IMR-90 (cell line): ENCODE measurements at regions not wholly inside any gene's neighbourhood (a gene's known extent, or its start where the extent isn't known, plus 50 kb on each side); places are given as distances from the start of the nearest gene placed in this dataset.
"Not testable (repeated sequence)": the region's sequence is repeated elsewhere in the genome, so short reads cannot be mapped to it uniquely, and the experiment has no call there.

Source experiments
- ATAC-seq: fragments of 200-7000 bp; cut with Tn5 transposase; 2 replicates; pipeline ENCODE4 v1.9.1; 2020; ENCODE audit warnings: low read depth, mild to moderate bottlenecking, moderate library complexity
- BruUV-seq: library from RNA; stranded (reverse); fragments of 400-500 nt; replicated peaks from 2 replicates; lab custom pipeline; 2021; lab: Mats Ljungman, UMichigan
- CTCF ChIA-PET: fragments of 300-600 bp; formaldehyde crosslinking; extraction: SDS; loops from one replicate; lab custom pipeline; 2021; ENCODE audit warnings: antibody characterized with exemption; lab: Yijun Ruan, JAX
- POLR2A ChIA-PET: fragments of 300-600 bp; sonication (Branson Sonifier 250); formaldehyde crosslinking; loops from one replicate; lab custom pipeline; 2022; ENCODE audit warnings: antibody characterized with exemption; ENCODE audit not compliant: unreplicated experiment; lab: Charles Lee
- DNase-seq: peaks from one replicate; pipeline ENCODE4 v3.0.0; 2013
- H2AFZ ChIP-seq: replicated peaks from 2 replicates; pipeline ENCODE3; 2013; ENCODE audit warnings: low read length, mild to moderate bottlenecking; ENCODE audit not compliant: poor library complexity
- H2AK5ac ChIP-seq: 2 replicates; pipeline ENCODE4 v1.6.1; 2013; ENCODE audit warnings: low read depth, low read length, inconsistent platforms
- H2AK9ac ChIP-seq: replicated peaks from 2 replicates; pipeline ENCODE3; 2013; ENCODE audit warnings: mild to moderate bottlenecking, low read depth, low read length, moderate library complexity; ENCODE audit not compliant: poor library complexity
- H2BK120ac ChIP-seq: 2 replicates; pipeline ENCODE4 v1.6.1; 2013; ENCODE audit warnings: low read depth, low read length, inconsistent platforms
- H2BK15ac ChIP-seq: 3 replicates; pipeline ENCODE4 v1.6.1; 2013; ENCODE audit warnings: low read depth, low read length, inconsistent platforms
- H2BK20ac ChIP-seq: 2 replicates; pipeline ENCODE4 v1.6.1; 2013; ENCODE audit warnings: low read depth, mild to moderate bottlenecking, inconsistent platforms, low read length, moderate library complexity
- H2BK5ac ChIP-seq: 2 replicates; pipeline ENCODE4 v1.6.1; 2013; ENCODE audit warnings: mild to moderate bottlenecking, low read depth, low read length, inconsistent platforms; ENCODE audit not compliant: poor library complexity, severe bottlenecking
- H3K14ac ChIP-seq: replicated peaks from 2 replicates; pipeline ENCODE4 v1.6.1; 2013; ENCODE audit warnings: low read depth, low read length, inconsistent platforms
- H3K18ac ChIP-seq: 2 replicates; pipeline ENCODE4 v1.6.1; 2013; ENCODE audit warnings: low read depth, low read length, control low read depth
- H3K23ac ChIP-seq: 2 replicates; pipeline ENCODE4 v1.6.1; 2013; ENCODE audit warnings: low read depth, low read length, inconsistent platforms
- H3K27ac ChIP-seq: 2 replicates; pipeline ENCODE4 v1.5.1; 2013; ENCODE audit warnings: mild to moderate bottlenecking, control low read depth, low read length; ENCODE audit not compliant: insufficient read depth
- H3K27me3 ChIP-seq: 2 replicates; pipeline ENCODE4 v1.6.1; 2013; ENCODE audit warnings: low read length; ENCODE audit not compliant: control insufficient read depth, insufficient read depth
- H3K36me3 ChIP-seq: 2 replicates; pipeline ENCODE4 v1.6.1; 2013; ENCODE audit warnings: low read length, mixed read lengths; ENCODE audit not compliant: control insufficient read depth, insufficient read depth
- H3K4ac ChIP-seq: 2 replicates; pipeline ENCODE4 v1.6.1; 2013; ENCODE audit warnings: low read depth, low read length, inconsistent platforms
- H3K4me1 ChIP-seq: 2 replicates; pipeline ENCODE4 v1.6.1; 2013; ENCODE audit warnings: low read length, mixed read lengths; ENCODE audit not compliant: control insufficient read depth, insufficient read depth
- H3K4me2 ChIP-seq: 2 replicates; pipeline ENCODE4 v1.6.1; 2013; ENCODE audit warnings: low read depth, mild to moderate bottlenecking, control low read depth, low read length, moderate library complexity
- H3K4me3 ChIP-seq: 2 replicates; pipeline ENCODE4 v1.5.1; 2013; ENCODE audit warnings: low read depth, mild to moderate bottlenecking, control low read depth, low read length, moderate library complexity; ENCODE audit not compliant: insufficient read depth
- H3K56ac ChIP-seq: 2 replicates; pipeline ENCODE4 v1.6.1; 2013; ENCODE audit warnings: low read length, inconsistent platforms; ENCODE audit not compliant: insufficient read depth; ENCODE audit errors: extremely low read depth
- H3K79me1 ChIP-seq, 2 experiments: 2 replicates each; pipeline ENCODE4 v1.6.1; 2013; ENCODE audit warnings: low read length in 2 of 2, inconsistent platforms in 1 of 2, low read depth in 1 of 2
- H3K9ac ChIP-seq: 2 replicates; pipeline ENCODE4 v1.6.1; 2013; ENCODE audit warnings: low read depth, low read length, control low read depth
- H3K9me1 ChIP-seq: 2 replicates; pipeline ENCODE4 v1.6.1; 2013; ENCODE audit warnings: low read length, inconsistent platforms; ENCODE audit not compliant: insufficient read depth
- H3K9me3 ChIP-seq: 2 replicates; pipeline ENCODE4 v1.6.1; 2013; ENCODE audit warnings: low read length; ENCODE audit not compliant: control insufficient read depth, insufficient read depth
- H4K20me1 ChIP-seq: 2 replicates; pipeline ENCODE4 v1.6.1; 2013; ENCODE audit warnings: low read length, inconsistent platforms; ENCODE audit not compliant: insufficient read depth
- H4K5ac ChIP-seq: 2 replicates; pipeline ENCODE4 v1.6.1; 2013; ENCODE audit warnings: mild to moderate bottlenecking, low read depth, low read length, control low read depth
- H4K8ac ChIP-seq, 2 experiments: 2 replicates each; pipeline ENCODE4 v1.6.1; 2013; ENCODE audit warnings: low read depth in 2 of 2, low read length in 2 of 2, control low read depth in 1 of 2, inconsistent platforms in 1 of 2
- H4K91ac ChIP-seq: 2 replicates; pipeline ENCODE4 v1.6.1; 2013; ENCODE audit warnings: low read depth, low read length, inconsistent platforms; ENCODE audit not compliant: insufficient read depth
- BHLHE40 ChIP-seq: fragments of 150-350 bp; IDR thresholded peaks from 2 replicates; pipeline ENCODE4 v1.6.1; 2016; ENCODE audit warnings: mild to moderate bottlenecking, low read depth, low read length
- CEBPB ChIP-seq: IDR thresholded peaks from 2 replicates; pipeline ENCODE4 v1.6.1; 2012; ENCODE audit warnings: low read depth, low read length, improper control_type of control experiment
- CHD1 ChIP-seq: IDR thresholded peaks from 2 replicates; pipeline ENCODE4 v1.6.1; 2012; ENCODE audit warnings: low read depth, low read length, improper control_type of control experiment
- NFE2L2 ChIP-seq: fragments of 150-350 bp; IDR thresholded peaks from 2 replicates; pipeline ENCODE4 v1.6.1; 2016; ENCODE audit warnings: low read depth, mild to moderate bottlenecking, low read length
- POLR2A ChIP-seq: IDR thresholded peaks from 2 replicates; pipeline ENCODE4 v1.6.1; 2012; ENCODE audit warnings: mild to moderate bottlenecking, low read depth, low read length
- RAD21 ChIP-seq: IDR thresholded peaks from 2 replicates; pipeline ENCODE4 v1.6.1; 2012; ENCODE audit warnings: low read length, improper control_type of control experiment
- RFX5 ChIP-seq: IDR thresholded peaks from 2 replicates; pipeline ENCODE4 v1.8.0; 2012; ENCODE audit warnings: low read depth, mild to moderate bottlenecking, low read length, moderate library complexity
- SMC3 ChIP-seq: fragments of 150-350 bp; IDR thresholded peaks from 2 replicates; pipeline ENCODE4 v1.6.1; 2016; ENCODE audit warnings: low read depth, mild to moderate bottlenecking, antibody characterized with exemption, low read length, moderate library complexity
- WGBS, 2 experiments: methylation state at CpG; one replicate each; pipeline versions ENCODE4 v1.1.5 to v1.1.7; 2013; ENCODE audit warnings: missing lambda C conversion rate in 2 of 2; ENCODE audit not compliant: insufficient read length in 1 of 2; ENCODE audit errors: extremely low coverage in 2 of 2; 5-methylcytosine and 5-hydroxymethylcytosine counted together
- dilution Hi-C: fragments of 300-500 bp; cut with HindIII; formaldehyde crosslinking; loops from one replicate; pipeline ENCODE4 v1.14.3; 2018; ENCODE audit warnings: low sequenced_read_pairs; ENCODE audit not compliant: unreplicated experiment
- in situ Hi-C: fragments of 300-500 bp; cut with MboI; formaldehyde crosslinking; loops from 3 replicates; pipeline ENCODE4 v1.14.3; 2019; ENCODE audit warnings: low sequenced_read_pairs, inconsistent platforms, mixed read lengths
- intact Hi-C: fragments of 100-400 bp; cut with micrococcal nuclease; formaldehyde crosslinking; loops from 2 replicates; pipeline ENCODE4 v1.10.0; 2022
- TF ChIP-seq, protein P1 (sequence below): fragments of 150-350 bp; IDR thresholded peaks from 2 replicates; pipeline ENCODE4 v1.6.1; 2016; ENCODE audit warnings: low read depth, mild to moderate bottlenecking, low read length, moderate library complexity, borderline replicate concordance

DNA sequence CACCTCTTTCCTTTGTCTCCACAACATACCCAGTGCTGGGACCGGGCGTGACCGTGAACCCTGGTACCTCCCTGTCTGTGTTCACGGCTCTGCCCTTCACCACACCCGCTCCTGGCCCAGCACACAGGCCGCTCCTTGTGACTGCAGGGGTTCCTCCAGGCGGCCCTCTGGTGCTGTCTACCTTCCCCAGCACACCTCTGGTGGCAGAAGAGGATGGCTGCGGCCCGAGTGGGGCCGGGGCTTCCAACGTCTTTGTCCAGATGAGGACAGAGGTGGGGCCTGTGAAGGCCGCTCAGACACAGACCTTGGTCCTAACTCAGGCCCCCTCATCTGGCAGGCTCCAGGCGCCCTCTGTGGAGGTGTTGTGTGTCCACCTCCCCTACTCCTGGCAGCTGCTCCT lies 55.4 kb upstream of the SGMS1 start:
- CTCF ChIA-PET: no interaction called here
- intact Hi-C loops: no loop called here
- no peak for DNase-seq

DNA sequence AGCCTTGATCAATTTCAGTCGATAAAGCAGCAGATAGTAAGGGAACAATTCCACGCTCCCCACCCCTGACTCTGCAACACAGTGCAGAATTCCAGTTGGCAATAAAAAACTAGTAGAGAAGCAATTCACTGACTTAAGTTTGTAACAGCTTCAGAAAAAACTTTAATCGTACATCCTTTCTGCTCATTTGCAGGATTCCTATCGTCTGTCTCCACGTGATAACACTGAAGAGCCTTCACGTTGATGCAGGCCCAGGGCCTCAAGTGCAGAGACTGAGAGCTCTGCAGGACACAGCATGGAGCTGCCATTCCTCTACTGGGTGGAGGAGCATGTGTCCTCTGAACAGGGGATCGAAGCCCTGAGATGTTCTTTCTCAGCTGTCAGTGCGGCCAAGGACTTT lies 51.8 kb upstream of the SGMS1 start:
- ATAC-seq, H3K4me1 ChIP-seq, H2AFZ ChIP-seq, H2BK15ac ChIP-seq, H3K4ac ChIP-seq, H3K4me3 ChIP-seq, H4K8ac ChIP-seq, H3K23ac ChIP-seq, H4K91ac ChIP-seq, intact Hi-C loops, H2AK5ac ChIP-seq, DNase-seq, H4K5ac ChIP-seq, H2BK120ac ChIP-seq, in situ Hi-C loops, H3K4me2 ChIP-seq, H3K9me1 ChIP-seq, H2BK5ac ChIP-seq, H3K56ac ChIP-seq, H3K27me3 ChIP-seq, H3K79me1 ChIP-seq, H3K18ac ChIP-seq, H2AK9ac ChIP-seq, H3K36me3 ChIP-seq, H2BK20ac ChIP-seq, BruUV-seq, dilution Hi-C loops, H3K9me3 ChIP-seq, H3K27ac ChIP-seq, H3K9ac ChIP-seq, H4K20me1 ChIP-seq, POLR2A ChIA-PET, CTCF ChIA-PET, H3K14ac ChIP-seq: not testable (repeated sequence)
- 67% methylated on average over 1 of the region's 8 CpGs; no CpG with 5 or more reads in 1 of the 2 experiments for WGBS, 2 experiments

More for the DNA sequence above, 55.4 kb upstream of the SGMS1 start:
- H2BK15ac ChIP-seq: no peak overlapping the region
- no peak overlapping the region for H3K23ac ChIP-seq
- H4K91ac ChIP-seq: no peak overlapping the region
- H3K27me3 ChIP-seq: peaks cover 5% of the 10 kb centered on the region; the same call in 1 of the 2 replicates
- H3K56ac ChIP-seq: no peak overlapping the region
- no peak overlapping the region for H2BK20ac ChIP-seq
- no TSS peak for BruUV-seq
- no peaks in the 10 kb centered on the region for H3K9me3 ChIP-seq
- H3K9me1 ChIP-seq: no peaks in the 10 kb centered on the region
- dilution Hi-C loops (no loop called here), in situ Hi-C loops (no loop called here)
- H2BK120ac ChIP-seq: no peak overlapping the region
- H2AFZ ChIP-seq: no peak overlapping the region
- H4K5ac ChIP-seq: no peak overlapping the region
- no peak overlapping the region for H3K9ac ChIP-seq
- TF ChIP-seq CEBPB (no peak), POLR2A (no peak), NFE2L2 (no peak), RFX5 (no peak), RAD21 (no peak), BHLHE40 (no peak), CHD1 (no peak), SMC3 (no peak)
- TF ChIP-seq, protein P1, sequence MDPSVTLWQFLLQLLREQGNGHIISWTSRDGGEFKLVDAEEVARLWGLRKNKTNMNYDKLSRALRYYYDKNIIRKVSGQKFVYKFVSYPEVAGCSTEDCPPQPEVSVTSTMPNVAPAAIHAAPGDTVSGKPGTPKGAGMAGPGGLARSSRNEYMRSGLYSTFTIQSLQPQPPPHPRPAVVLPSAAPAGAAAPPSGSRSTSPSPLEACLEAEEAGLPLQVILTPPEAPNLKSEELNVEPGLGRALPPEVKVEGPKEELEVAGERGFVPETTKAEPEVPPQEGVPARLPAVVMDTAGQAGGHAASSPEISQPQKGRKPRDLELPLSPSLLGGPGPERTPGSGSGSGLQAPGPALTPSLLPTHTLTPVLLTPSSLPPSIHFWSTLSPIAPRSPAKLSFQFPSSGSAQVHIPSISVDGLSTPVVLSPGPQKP: no peak
- no peak overlapping the region for H4K8ac ChIP-seq
- no peak overlapping the region for H3K18ac ChIP-seq
- H3K79me1 ChIP-seq: no peaks in the 10 kb centered on the region
- WGBS, 2 experiments: 84% methylated on average over 4 of the region's 13 CpGs; no CpG with 5 or more reads in 1 of the 2 experiments
- no peaks in the 10 kb centered on the region for H3K4me1 ChIP-seq
- ATAC-seq: no peak
- H3K36me3 ChIP-seq: no peaks in the 10 kb centered on the region
- H4K20me1 ChIP-seq: no peaks in the 10 kb centered on the region
- no peak overlapping the region for H2AK5ac ChIP-seq
- no peak overlapping the region for H3K4me2 ChIP-seq
- H2BK5ac ChIP-seq: no peak overlapping the region
- H3K4ac ChIP-seq: no peak overlapping the region
- H2AK9ac ChIP-seq: no peak overlapping the region
- POLR2A ChIA-PET: no interaction called here
- no peak overlapping the region for H3K27ac ChIP-seq
- H3K4me3 ChIP-seq: no peak overlapping the region
- H3K14ac ChIP-seq: no peak overlapping the region
